HG02798 (cell line): ENCODE measurements at regions not wholly inside any gene's neighbourhood (a gene's known extent, or its start where the extent isn't known, plus 50 kb on each side); places are given as distances from the start of the nearest gene placed in this dataset.
"Not testable (repeated sequence)": the region's sequence is repeated elsewhere in the genome, so short reads cannot be mapped to it uniquely, and the experiment has no call there.

ENCODE experiments used
- ATAC-seq: cut with Tn5 transposase; IDR thresholded peaks from one replicate; pipeline ENCODE4 v1.9.1; 2021; ENCODE audit warnings: mild to moderate bottlenecking; ENCODE audit not compliant: unreplicated experiment, poor library complexity

DNA sequence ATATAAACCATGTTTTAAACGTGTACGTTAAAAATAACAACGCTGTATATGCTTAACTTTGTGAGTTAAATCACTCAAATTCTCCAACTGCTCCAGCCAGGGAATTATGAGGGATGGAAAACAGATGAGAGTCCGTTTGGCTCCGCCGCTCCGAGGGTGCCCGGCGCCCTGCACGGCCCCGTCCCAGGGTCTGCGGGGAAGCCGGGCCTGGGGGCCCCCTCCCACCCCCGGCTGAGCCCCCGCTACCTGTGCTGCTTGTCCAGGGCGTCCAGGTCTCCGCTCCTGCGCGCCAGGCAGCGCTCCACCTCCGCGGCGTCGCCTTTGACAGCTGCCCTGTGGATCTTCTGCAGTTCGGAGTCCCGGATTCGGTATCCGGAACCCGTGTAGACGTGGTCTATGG lies 415.5 kb downstream of the FOXD4L4 start:
- not testable (repeated sequence) for ATAC-seq

DNA sequence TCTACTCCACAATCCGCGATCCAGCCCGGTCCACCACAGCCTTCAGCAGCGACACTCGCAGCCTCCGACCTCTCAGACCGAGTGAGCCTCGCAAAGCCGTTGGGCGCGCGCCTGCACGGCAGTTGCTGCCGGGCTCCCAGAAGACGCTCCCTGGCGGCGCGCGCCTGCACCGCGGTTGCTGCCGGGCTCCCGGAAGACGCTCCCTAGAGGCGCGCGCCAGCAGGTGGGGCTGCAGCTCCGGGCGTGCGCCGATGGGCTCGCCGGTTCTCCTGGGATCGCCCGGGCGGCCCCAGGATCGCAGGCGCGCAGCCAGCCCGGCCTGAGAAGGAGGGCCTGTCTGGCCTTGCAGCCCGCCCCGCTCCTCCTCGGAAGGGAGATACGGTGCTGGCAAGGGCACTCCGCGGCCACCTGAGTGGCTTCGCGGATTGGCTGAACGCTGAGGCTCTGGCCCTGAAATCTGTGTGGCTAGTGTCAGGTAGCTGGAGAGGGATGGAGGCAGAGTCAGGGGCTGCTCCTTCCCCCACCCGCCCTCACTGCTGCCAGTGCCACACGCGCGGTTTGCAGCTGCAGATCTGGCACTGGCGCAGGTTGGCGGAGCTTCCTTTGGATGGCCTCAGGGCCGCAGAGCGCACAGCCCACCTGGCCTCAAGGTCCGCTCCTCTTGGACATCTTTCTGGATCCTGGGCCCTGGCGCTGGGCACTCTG lies 416.2 kb downstream of the FOXD4L4 start:
- peak; percentile 100 for ATAC-seq

- ATAC-seq: not testable (repeated sequence)
These were observed 417.2 kb downstream of the FOXD4L4 start for GRCh38 chr9:66153971-66154691.

GRCh38 chr9:66182316-66182715 lies 445.4 kb downstream of the FOXD4L4 start:
- ATAC-seq: not testable (repeated sequence)

- not testable (repeated sequence) for ATAC-seq
These were observed 446.7 kb downstream of the FOXD4L4 start for GRCh38 chr9:66183648-66184047.

DNA sequence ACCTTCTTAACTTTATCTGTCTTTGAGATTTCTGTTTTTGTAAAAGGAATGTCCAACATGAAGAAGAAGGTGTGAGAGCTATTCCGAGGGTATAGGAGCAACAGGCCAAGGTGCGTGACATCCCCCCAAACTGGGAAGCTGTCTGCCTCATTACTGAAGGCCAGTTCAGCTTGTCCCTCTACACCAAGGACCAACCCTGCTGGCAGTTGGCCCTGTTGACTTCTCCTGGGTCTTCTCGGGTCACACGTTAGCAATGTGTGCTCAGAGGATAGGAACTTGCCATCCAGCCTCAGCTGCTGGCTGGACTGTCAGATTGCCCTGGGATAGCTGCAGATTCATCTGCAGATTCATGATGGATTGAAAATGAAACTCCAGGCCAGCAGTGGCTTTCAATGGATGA lies 460.3 kb downstream of the FOXD4L4 start:
- ATAC-seq: not testable (repeated sequence)

DNA sequence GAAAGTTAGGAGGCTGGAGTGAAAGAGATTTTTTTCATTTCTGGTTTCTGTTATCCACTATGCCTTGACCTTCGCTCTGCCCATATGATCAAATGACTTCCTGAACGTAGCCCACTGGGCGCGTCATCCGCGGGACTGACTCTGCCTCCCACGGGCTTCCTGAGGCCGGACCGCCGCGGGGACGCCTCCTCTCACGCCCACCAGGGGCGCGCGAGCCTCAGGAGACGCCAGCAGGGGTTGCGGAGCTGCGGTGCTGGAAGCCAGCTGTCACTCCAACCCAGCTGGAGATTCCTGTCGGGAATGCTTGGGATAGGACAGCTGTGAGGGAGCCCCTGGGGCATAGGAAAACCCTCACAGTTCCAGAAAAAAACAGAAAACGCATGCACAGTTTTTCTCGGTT lies 461.5 kb downstream of the FOXD4L4 start:
- ATAC-seq: not testable (repeated sequence)

DNA sequence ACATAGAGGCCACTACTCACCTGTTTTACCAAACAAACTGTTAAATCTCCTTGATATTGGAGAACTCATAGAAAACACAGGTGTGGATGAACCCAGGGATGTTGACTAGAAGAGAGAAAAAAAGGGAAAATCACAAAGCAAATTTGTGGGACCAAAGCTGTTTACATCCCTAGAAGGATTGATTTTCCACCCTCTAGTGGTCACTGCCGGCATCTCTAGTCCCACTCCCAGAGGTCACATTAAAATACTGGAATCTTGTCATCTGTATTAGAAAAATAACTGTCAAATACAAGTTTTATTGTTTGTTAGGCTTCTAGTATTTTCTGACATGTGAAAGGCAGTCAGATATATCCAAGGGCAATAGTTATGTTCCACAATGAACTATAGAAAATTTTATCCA lies 469.7 kb downstream of the FOXD4L4 start:
- ATAC-seq: peak; percentile 79

DNA sequence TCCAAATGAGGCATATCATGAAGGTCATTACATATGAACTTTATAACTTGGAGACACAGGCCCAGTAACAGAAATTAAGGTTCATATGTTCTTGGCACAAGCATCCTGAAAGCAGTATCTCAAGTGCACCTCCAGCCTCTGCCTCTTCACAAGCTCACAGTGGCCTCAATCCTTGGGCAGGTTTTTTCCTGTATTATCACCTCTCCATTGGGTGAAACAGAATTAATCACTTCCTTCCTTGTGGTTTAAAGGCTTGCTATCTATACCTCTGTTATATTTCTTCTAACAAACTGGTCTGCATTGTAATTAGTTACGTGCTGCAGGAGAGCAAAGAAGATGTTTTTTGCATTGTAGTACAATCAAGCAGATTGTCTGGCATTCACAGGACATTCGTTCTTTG lies 471.0 kb downstream of the FOXD4L4 start:
- not testable (repeated sequence) for ATAC-seq

GRCh38 chr9:66244763-66245162 lies 507.8 kb downstream of the FOXD4L4 start:
- ATAC-seq: not testable (repeated sequence)

GRCh38 chr9:66245481-66245880 lies 508.5 kb downstream of the FOXD4L4 start:
- not testable (repeated sequence) for ATAC-seq

DNA sequence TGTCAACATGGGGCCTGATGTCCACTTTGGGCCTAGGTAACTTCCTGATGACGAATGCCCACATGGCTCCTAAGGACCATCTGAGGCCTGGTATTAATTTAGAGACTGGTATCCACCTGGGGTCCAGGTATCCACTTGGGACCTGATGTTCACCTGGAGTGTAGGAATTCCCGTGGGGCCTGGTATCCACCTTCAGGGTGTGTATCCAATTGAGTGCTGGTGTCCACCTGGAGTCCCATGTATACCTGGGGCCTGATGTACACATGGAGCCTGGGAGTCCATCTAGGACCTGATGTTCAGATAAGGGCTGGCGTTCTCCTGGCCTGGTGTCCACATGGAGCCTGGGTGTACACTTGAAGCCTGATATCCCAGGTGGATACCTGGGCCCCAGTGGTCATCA lies 520.6 kb downstream of the FOXD4L4 start:
- not testable (repeated sequence) for ATAC-seq

DNA sequence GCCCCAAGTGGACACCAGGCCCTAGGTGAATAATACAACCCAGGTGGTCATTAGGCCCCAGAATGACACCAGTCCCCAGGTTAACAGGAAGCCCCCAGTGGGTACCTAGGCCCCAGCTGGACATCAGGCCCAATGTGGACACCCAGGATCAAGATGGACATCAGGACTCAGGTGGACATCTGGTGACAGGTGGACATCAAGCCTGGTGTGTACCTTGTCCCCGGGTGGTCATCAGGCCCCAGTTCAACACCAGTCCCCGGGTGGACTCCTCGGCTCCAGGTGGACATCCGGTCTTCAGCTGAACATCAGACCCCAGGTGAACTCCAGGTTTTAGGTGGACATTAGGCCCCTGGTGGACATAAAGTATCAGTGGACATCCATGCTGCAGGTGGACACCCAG lies 524.6 kb downstream of the FOXD4L4 start:
- not testable (repeated sequence) for ATAC-seq

DNA sequence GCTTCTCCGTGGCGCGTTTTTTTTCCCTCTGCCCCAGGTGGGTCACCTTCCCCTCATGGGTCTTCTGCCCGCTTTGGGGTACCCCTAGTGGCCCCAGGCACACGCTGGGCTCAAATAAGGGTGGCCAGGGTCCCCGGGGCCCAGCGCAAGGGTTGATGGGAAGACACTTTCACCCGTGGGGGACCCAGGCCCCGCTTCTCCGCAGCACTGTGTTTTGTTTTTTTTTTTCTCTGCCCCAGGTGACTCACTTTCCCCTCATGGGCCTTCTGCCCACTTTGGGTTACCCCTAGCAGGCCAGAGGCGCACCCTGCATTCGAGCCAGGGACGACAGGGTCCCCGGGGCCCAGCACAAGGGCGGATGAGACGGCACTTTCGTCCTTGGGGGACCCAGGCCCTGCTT lies 526.7 kb downstream of the FOXD4L4 start:
- ATAC-seq: not testable (repeated sequence)

DNA sequence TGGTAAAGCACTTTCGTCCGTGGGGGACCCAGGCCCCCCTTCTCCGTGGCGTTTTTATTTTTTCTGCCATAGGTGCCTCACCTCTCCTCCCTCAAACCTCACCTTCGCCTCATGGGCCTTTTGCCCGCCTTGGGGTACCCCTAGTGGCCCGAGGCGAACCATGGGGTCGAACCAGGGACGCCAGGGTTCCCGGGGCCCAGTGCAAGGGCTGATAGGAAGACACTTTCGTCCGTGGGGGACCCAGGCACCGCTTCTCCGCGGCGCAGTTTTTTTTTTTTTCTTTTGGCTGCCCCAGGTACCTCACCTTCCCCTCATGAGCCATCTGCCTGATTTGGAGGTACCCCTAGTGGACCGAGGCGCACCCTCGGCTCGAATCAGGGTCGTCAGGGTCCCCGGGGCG lies 527.8 kb downstream of the FOXD4L4 start:
- ATAC-seq: not testable (repeated sequence)

DNA sequence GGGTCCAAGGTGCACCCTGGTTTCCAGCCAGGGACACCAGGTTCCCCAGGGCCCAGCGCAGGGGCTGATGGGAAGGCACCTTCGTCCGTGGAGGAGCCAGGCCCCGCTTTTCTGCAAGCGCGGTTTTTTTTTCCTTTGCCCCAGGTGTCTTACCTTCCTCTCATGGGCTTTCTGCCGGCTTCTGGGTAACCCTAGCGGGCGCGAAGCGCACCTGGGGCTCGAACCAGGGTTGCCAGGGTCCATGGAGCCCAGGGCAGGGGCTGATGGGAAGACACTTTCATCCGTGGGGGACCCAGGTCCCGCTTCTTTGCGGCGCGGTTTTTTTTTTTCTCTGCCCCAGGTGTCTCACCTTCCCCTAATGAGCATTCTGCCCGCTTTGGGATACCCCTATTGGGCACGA lies 529.3 kb downstream of the FOXD4L4 start:
- not testable (repeated sequence) for ATAC-seq

DNA sequence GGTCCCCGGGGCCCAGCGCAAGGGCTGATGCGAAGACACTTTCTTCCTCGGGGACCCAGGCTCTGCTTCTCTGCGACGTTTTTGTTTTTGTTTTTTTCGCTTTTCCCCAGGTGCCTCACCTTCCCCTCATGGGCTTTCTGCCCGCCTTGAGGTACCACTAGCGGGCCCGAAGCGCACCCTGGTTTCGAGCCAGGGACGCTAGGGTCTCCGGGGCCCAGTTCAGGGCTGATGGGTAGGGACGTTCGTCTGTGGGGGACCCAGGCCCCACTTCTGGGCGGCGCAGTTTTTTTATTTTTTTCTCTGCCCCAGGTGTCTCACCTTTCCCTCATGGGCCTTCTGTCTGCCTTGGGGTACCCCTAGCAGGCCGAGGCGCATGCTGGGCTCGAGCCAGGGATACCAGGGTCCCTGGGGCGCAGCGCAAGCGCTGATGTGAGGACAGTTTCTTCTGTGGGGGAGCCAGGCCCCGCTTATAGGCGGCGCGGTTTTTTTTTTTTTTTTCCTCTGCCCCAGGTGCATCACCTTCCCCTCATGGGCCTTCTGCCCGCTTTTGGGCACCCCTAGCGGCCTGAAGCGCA lies 530.0 kb downstream of the FOXD4L4 start:
- not testable (repeated sequence) for ATAC-seq

GRCh38 chr9:66267684-66268083 lies 530.7 kb downstream of the FOXD4L4 start:
- ATAC-seq: not testable (repeated sequence)

DNA sequence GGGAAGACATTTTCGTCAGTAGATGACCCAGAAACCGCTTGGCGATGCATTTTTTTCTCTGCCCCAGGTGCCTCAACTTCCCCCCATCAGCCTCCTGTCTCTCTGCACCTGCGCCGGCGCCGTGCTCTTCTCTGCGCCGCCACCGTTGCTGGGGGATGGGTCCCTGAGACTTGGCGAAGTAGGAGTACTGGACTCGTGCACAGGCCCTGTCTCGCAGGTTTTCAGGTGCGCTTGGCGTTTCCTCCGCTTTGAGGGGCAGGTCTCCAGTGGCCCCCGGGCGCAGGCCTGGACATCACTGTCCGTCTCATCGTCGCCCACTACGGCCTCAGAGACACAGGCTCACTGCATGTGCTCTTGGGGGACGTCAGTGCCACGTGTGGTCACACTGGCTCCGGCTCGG lies 532.1 kb downstream of the FOXD4L4 start:
- ATAC-seq: not testable (repeated sequence)

- peak; percentile 50 for ATAC-seq
These were observed 532.8 kb downstream of the FOXD4L4 start for GRCh38 chr9:66269783-66270182.

DNA sequence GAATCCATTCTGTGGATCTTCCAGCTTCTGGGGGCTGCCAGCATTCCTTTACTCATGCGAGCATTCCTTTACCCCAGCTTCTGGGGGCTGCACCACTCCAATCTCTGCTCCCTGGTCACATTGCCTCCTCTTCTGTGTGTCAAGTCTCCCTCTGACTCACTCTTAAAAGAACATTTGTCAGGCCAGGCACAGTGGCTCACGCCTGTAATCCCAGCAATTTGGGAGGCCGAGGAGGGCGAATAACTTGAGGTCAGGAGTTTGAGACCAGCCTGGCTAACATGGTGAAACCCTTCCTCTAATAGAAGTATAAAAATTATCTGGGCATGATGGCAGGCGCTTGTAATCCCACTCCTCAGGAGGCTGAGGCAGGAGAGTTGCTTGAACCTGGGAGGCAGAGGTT lies 541.9 kb downstream of the FOXD4L4 start:
- ATAC-seq: not testable (repeated sequence)
